ENCODE measurements at regions not wholly inside any gene's neighbourhood (a gene's known extent, or its start where the extent isn't known, plus 50 kb on each side); places are given as distances from the start of the nearest gene placed in this dataset.
"Not testable (repeated sequence)": the region's sequence is repeated elsewhere in the genome, so short reads cannot be mapped to it uniquely, and the experiment has no call there.

DNA sequence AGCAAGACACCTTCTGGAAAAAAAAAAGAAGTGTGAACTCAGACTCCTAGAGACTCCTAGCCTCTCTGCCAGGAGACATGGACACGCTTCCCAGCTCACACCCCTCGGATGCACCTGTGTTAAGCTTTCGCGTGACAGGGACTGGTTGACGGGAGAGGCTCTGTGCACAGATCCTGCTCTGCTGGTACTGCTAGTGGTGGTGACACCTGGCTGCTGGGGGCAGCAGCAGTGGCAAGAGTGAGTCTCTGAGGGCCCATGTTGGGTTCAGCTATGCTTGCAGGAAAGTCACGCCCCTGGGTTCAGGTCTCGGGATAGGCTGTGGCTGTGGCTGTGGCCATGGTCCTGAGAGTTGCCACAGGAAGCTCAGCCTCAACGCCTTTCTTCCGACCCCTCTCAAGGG is 81.1 kb downstream of the XRCC2 start:
- TF ChIP-seq, protein P1, sequence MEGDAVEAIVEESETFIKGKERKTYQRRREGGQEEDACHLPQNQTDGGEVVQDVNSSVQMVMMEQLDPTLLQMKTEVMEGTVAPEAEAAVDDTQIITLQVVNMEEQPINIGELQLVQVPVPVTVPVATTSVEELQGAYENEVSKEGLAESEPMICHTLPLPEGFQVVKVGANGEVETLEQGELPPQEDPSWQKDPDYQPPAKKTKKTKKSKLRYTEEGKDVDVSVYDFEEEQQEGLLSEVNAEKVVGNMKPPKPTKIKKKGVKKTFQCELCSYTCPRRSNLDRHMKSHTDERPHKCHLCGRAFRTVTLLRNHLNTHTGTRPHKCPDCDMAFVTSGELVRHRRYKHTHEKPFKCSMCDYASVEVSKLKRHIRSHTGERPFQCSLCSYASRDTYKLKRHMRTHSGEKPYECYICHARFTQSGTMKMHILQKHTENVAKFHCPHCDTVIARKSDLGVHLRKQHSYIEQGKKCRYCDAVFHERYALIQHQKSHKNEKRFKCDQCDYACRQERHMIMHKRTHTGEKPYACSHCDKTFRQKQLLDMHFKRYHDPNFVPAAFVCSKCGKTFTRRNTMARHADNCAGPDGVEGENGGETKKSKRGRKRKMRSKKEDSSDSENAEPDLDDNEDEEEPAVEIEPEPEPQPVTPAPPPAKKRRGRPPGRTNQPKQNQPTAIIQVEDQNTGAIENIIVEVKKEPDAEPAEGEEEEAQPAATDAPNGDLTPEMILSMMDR (IDR thresholded peaks at IDR 0.05; ENCODE audit: borderline replicate concordance) = no peak
- intact Hi-C loops (cut with micrococcal nuclease) = no loop called here
- DNase-seq = no peak

DNA sequence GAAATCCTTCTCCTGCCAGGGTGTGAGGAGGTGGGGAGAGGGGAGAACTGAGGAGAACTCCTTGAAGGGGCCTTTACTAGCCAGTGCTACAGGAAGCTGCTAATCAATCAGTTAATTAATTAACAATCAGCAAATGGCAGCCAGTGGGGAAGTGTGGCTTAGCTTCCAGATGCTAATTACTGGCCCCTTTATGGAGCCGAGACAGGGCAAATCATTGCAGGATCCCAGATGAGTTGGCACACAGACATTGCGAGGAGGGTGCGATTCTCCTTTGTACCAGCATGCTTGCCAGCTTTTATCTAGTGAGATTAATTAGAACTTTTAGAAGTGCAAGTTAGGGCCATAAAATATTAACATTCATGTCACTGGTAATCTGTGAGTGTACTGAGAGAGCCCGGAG is 84.0 kb downstream of the XRCC2 start:
- intact Hi-C loops (cut with micrococcal nuclease) = no loop called here
- no peak for DNase-seq
- Histone ChIP-seq H3K4me1 (no peaks in the 10 kb centered on the region), H3K27ac (replicated peaks) (no peak overlapping the region), H3K36me3 (no peaks in the 10 kb centered on the region), H3K4me3 (no peak overlapping the region), H3K27me3 (ENCODE audit: low read depth) (no peaks in the 10 kb centered on the region), H3K9me3 (replicated peaks) (no peaks in the 10 kb centered on the region)
- TF ChIP-seq, protein P1 (IDR thresholded peaks at IDR 0.05; ENCODE audit: borderline replicate concordance) = no peak

More for the DNA sequence above, 81.1 kb downstream of the XRCC2 start:
- H3K9me3 ChIP-seq (replicated peaks) = no peaks in the 10 kb centered on the region
- no peaks in the 10 kb centered on the region for H3K36me3 ChIP-seq
- H3K27me3 ChIP-seq (ENCODE audit: low read depth) = no peaks in the 10 kb centered on the region
- H3K27ac ChIP-seq (replicated peaks) = no peak overlapping the region
- H3K4me1 ChIP-seq = no peaks in the 10 kb centered on the region
- no peak overlapping the region for H3K4me3 ChIP-seq

DNA sequence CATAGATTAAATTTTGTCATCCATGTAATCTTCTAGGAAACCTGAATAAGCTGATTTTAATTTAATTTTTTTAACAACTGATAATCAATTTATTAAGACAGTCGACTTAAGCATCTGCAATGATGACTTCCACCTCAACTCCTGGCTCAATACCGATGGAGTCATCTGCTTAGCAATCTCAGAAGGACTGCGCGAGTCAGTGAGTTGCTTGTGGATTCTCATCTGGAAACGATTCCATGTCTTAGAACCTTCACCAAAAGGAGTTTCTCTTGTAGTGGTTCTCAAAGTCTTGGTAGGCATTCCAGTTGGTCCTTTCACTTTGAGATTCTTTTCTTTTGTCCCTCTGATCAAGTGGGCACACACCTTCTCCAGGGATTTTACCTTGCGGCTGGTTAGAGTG is 85.5 kb downstream of the XRCC2 start:
- Histone ChIP-seq H3K9me3 (replicated peaks) (no peaks in the 10 kb centered on the region), H3K27ac (replicated peaks) (no peak overlapping the region), H3K4me3 (no peak overlapping the region), H3K4me1 (no peaks in the 10 kb centered on the region), H3K27me3 (ENCODE audit: low read depth) (no peaks in the 10 kb centered on the region), H3K36me3 (no peaks in the 10 kb centered on the region)
- no peak for DNase-seq
- TF ChIP-seq, protein P1 (IDR thresholded peaks at IDR 0.05; ENCODE audit: borderline replicate concordance) = no peak
- intact Hi-C loops (cut with micrococcal nuclease) = no loop called here

DNA sequence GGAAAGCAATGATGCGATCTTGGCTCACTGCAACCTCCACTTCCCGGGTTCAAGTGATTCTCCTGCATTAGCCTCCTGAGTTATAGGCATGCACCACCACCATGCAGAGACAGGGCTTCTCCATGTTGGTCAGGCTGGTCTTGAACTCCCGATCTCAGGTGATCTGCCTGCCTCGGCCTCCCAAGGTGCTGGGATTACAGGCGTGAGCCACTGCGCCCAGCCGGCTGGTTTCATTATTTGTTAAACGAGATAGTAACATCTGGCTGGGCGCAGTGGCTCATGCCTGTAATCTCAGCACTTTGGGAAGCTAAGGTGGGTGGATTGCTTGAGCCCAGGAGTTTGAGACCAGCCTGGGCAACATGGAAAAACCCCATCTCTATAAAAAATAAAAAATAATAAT is 86.1 kb downstream of the XRCC2 start:
- H3K9me3 ChIP-seq (replicated peaks); intact Hi-C loops (cut with micrococcal nuclease); H3K27ac ChIP-seq (replicated peaks); H3K4me3 ChIP-seq; H3K27me3 ChIP-seq (ENCODE audit: low read depth); DNase-seq; H3K4me1 ChIP-seq; H3K36me3 ChIP-seq: not testable (repeated sequence)

DNA sequence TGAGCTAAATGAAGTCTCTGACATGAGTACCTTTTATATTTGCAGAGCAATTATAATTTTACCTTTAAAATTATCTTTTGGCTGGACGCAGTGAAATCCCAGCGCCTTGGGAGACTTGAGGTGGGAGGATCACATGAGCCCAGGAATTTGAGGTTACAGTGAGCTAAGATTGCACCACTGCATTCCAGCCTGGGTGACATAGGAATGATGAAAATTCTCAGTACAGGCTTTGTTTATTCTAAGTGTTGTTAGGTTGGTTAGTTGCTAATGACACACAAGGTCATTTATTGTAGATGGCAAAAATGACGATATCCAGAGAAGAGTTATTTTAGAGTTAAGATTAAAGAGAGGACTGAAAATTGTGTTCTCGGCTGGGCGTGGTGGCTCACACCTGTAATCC is 87.6 kb downstream of the XRCC2 start:
- Histone ChIP-seq H3K9me3 (replicated peaks) (no peaks in the 10 kb centered on the region), H3K36me3 (no peaks in the 10 kb centered on the region), H3K27me3 (ENCODE audit: low read depth) (no peaks in the 10 kb centered on the region), H3K4me3 (no peak overlapping the region), H3K27ac (replicated peaks) (no peak overlapping the region), H3K4me1 (no peaks in the 10 kb centered on the region)
- TF ChIP-seq, protein P1 (IDR thresholded peaks at IDR 0.05; ENCODE audit: borderline replicate concordance) = no peak
- intact Hi-C loops (cut with micrococcal nuclease) = no loop called here
- DNase-seq = no peak

DNA sequence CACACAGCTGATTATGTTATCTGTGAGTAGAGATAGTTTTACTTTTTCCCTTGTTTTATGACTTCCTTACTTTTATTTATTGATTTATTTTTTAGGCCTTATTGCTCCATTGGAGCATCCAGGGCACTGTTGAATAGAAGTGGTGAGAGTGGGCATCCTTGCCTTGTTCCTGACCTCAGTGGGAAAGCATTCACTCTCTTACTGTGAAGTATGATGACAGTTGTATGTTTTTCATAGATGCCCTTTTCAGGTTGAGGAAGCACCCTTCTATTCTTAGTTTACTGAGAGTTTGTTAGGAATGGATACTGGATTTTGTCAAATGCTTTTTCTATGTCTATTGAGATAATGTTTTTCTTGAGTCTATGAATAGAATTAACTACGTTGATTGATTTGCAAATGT is 88.6 kb downstream of the XRCC2 start:
- H3K4me3 ChIP-seq = no peak overlapping the region
- H3K27me3 ChIP-seq (ENCODE audit: low read depth) = no peaks in the 10 kb centered on the region
- DNase-seq = no peak
- H3K36me3 ChIP-seq = no peaks in the 10 kb centered on the region
- no peaks in the 10 kb centered on the region for H3K4me1 ChIP-seq
- intact Hi-C loops (cut with micrococcal nuclease) = no loop called here
- TF ChIP-seq, protein P1 (IDR thresholded peaks at IDR 0.05; ENCODE audit: borderline replicate concordance) = no peak
- no peak overlapping the region for H3K27ac ChIP-seq (replicated peaks)
- H3K9me3 ChIP-seq (replicated peaks) = no peaks in the 10 kb centered on the region

All from left ventricle myocardium inferior (tissue), 1 donor.